ENCODE measurements at regions not wholly inside any gene's neighbourhood (a gene's known extent, or its start where the extent isn't known, plus 50 kb on each side); places are given as distances from the start of the nearest gene placed in this dataset.

DNA sequence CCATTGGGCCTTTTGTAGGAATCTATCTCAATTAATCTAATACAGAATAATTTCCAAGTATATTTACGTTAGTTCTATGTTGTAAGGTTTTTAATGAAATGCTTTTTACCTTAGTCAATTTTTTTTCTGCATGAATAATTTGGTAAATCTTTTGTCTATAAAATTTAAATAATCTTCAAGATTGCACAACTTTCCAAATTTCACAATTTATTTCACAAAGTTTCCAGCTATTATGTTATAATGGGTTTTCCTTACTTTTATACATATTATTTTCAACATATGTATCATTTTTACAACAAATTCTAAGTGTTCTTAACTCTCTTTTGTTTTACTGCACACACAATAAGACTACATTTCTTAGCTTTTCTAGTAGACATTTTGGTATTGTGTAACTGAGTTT, 470.7 kb downstream of the ETV1 start:
- no peaks in the 10 kb centered on the region for H3K36me3 ChIP-seq (ENCODE audit: control insufficient read depth, insufficient read depth, low read length)
- H3K4me3 ChIP-seq (ENCODE audit: low read depth, low read length): no peak overlapping the region
- no peak for DNase-seq (ENCODE audit: low read depth)
- H3K27me3 ChIP-seq (ENCODE audit: control insufficient read depth, insufficient read depth, low read length): no peaks in the 10 kb centered on the region
- no peak for TF ChIP-seq CTCF (IDR thresholded peaks at IDR 0.05; ENCODE audit: insufficient read depth, low read length, poor library complexity, severe bottlenecking)

GRCh38 chr7:13524076-13524475, 465.4 kb downstream of the ETV1 start:
- no peak for TF ChIP-seq CTCF (IDR thresholded peaks at IDR 0.05; ENCODE audit: insufficient read depth, low read length, poor library complexity, severe bottlenecking)
- DNase-seq (ENCODE audit: low read depth): no peak

GRCh38 chr7:13532028-13532753, 457.3 kb downstream of the ETV1 start:
- no peak for TF ChIP-seq CTCF (IDR thresholded peaks at IDR 0.05; ENCODE audit: insufficient read depth, low read length, poor library complexity, severe bottlenecking)
- no peak overlapping the region for H3K4me3 ChIP-seq (ENCODE audit: low read depth, low read length)
- H3K36me3 ChIP-seq (ENCODE audit: control insufficient read depth, insufficient read depth, low read length): no peaks in the 10 kb centered on the region
- H3K27me3 ChIP-seq (ENCODE audit: control insufficient read depth, insufficient read depth, low read length): no peaks in the 10 kb centered on the region
- DNase-seq (ENCODE audit: low read depth): no peak

More at GRCh38 chr7:13524076-13524475, 465.4 kb downstream of the ETV1 start:
- Histone ChIP-seq H3K4me3 (ENCODE audit: low read depth, low read length) (no peak overlapping the region), H3K36me3 (ENCODE audit: control insufficient read depth, insufficient read depth, low read length) (no peaks in the 10 kb centered on the region), H3K27me3 (ENCODE audit: control insufficient read depth, insufficient read depth, low read length) (no peaks in the 10 kb centered on the region)

GRCh38 chr7:13538669-13539068, 450.8 kb downstream of the ETV1 start:
- Histone ChIP-seq H3K36me3 (ENCODE audit: control insufficient read depth, insufficient read depth, low read length) (no peaks in the 10 kb centered on the region), H3K27me3 (ENCODE audit: control insufficient read depth, insufficient read depth, low read length) (no peaks in the 10 kb centered on the region), H3K4me3 (ENCODE audit: low read depth, low read length) (no peak overlapping the region)
- no peak for TF ChIP-seq CTCF (IDR thresholded peaks at IDR 0.05; ENCODE audit: insufficient read depth, low read length, poor library complexity, severe bottlenecking)
- no peak for DNase-seq (ENCODE audit: low read depth)

- no peak for TF ChIP-seq CTCF (IDR thresholded peaks at IDR 0.05; ENCODE audit: insufficient read depth, low read length, poor library complexity, severe bottlenecking)
- H3K27me3 ChIP-seq (ENCODE audit: control insufficient read depth, insufficient read depth, low read length): no peaks in the 10 kb centered on the region
- no peak overlapping the region for H3K4me3 ChIP-seq (ENCODE audit: low read depth, low read length)
- DNase-seq (ENCODE audit: low read depth): no peak
- H3K36me3 ChIP-seq (ENCODE audit: control insufficient read depth, insufficient read depth, low read length): no peaks in the 10 kb centered on the region
These were observed 449.0 kb downstream of the ETV1 start for GRCh38 chr7:13540429-13540828.

GRCh38 chr7:13541326-13541725, 448.1 kb downstream of the ETV1 start:
- H3K4me3 ChIP-seq (ENCODE audit: low read depth, low read length): no peak overlapping the region
- DNase-seq (ENCODE audit: low read depth): no peak
- no peaks in the 10 kb centered on the region for H3K27me3 ChIP-seq (ENCODE audit: control insufficient read depth, insufficient read depth, low read length)
- TF ChIP-seq CTCF (IDR thresholded peaks at IDR 0.05; ENCODE audit: insufficient read depth, low read length, poor library complexity, severe bottlenecking): no peak
- no peaks in the 10 kb centered on the region for H3K36me3 ChIP-seq (ENCODE audit: control insufficient read depth, insufficient read depth, low read length)
